Cardiac fibroblast (primary cell): ENCODE measurements at regions not wholly inside any gene's neighbourhood (a gene's known extent, or its start where the extent isn't known, plus 50 kb on each side); places are given as distances from the start of the nearest gene placed in this dataset.

ENCODE experiments used
- DNase-seq, 2 donors: peaks; one replicate each; pipeline versions ENCODE4 v3.0.0 to v3.0.0-alpha.2; 2010; ENCODE audit warnings: low read depth in 2 of 2
- H3K4me3 ChIP-seq, 2 donors: replicated peaks in 1 of 2; 1 replicate in 1 of 2; 2 replicates in 1 of 2; pipeline ENCODE4 v1.5.1; 2011; ENCODE audit warnings: low read depth in 2 of 2, low read length in 2 of 2, mild to moderate bottlenecking in 2 of 2, moderate library complexity in 1 of 2
- TF ChIP-seq, protein P1 (sequence below): IDR thresholded peaks from one replicate; pipeline ENCODE4 v1.5.1; 2011; ENCODE audit warnings: low read depth, mild to moderate bottlenecking, low read length, inconsistent platforms

DNA sequence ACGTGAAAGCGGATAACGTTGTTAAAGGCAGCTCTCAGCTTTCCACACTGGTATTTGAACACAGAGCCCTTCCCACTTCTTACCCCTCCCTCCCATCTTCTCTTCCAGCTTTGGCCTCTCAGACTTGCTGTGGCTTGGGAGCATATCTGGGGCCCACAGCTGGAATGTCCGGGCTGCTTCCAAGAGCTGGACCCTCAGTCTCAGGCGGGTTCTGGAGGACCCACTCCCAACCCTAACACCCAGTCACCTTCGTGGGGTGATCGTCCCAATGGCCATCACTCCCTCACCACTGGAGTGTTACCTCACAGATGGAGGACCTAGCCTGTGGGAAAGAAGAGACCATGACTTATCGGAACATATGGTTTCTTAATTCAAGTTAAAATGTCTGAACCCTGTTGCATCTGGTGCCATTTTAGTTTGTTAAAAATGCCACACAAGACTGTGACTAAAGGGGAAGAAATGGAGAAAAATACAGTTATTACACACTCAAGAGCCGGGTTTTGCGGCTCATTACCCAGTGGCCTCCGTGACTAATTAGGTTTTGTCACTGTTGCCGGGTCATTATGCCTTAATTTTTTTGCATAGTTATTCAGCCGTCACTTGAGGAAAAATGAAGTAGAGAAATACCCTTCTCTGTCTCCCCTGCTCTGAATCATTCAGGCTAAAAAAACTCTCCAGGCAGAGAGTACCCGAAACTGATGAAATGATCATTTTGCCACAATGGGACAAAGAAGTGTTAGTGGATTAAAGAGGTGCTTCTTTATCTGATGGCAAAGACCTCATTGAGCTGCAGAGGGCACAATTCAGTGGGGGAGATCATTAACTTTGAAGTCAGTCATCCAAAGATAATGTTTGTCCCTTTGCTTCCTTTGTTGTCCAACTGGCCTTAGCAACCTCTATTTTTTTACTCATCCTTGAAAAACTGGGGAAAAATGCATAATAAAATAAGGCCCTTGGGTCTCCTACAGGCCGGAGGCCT, 87.2 kb upstream of the HTATIP2 start:
- H3K4me3 ChIP-seq, result no peak overlapping the region
- no peak for DNase-seq
- TF ChIP-seq, protein P1, sequence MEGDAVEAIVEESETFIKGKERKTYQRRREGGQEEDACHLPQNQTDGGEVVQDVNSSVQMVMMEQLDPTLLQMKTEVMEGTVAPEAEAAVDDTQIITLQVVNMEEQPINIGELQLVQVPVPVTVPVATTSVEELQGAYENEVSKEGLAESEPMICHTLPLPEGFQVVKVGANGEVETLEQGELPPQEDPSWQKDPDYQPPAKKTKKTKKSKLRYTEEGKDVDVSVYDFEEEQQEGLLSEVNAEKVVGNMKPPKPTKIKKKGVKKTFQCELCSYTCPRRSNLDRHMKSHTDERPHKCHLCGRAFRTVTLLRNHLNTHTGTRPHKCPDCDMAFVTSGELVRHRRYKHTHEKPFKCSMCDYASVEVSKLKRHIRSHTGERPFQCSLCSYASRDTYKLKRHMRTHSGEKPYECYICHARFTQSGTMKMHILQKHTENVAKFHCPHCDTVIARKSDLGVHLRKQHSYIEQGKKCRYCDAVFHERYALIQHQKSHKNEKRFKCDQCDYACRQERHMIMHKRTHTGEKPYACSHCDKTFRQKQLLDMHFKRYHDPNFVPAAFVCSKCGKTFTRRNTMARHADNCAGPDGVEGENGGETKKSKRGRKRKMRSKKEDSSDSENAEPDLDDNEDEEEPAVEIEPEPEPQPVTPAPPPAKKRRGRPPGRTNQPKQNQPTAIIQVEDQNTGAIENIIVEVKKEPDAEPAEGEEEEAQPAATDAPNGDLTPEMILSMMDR, result no peak

DNA sequence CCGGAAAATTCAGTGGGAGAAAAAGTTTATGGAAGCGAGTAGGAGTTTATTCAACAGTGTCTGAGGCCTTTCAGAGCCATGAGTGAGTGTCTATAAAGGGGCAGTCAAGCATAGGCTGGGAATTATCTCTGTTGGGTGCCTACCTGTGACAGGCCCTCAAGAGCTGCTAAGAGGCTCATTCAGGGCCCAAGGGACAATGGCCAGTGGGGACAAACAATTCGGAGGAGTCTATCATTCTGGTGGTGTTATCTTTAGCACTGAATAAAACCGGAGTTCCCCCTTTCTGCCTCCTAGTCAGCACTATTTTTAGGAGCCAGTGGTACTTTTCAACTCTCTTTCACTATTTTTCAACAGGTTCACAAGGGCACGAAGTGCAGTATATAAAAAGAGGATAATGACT, 89.5 kb upstream of the HTATIP2 start:
- TF ChIP-seq, protein P1, result no peak
- no peak overlapping the region for H3K4me3 ChIP-seq
- DNase-seq, result no peak

GRCh38 chr11:20261526-20261925, 101.3 kb upstream of the DBX1 start:
- H3K4me3 ChIP-seq, result no peak overlapping the region
- TF ChIP-seq, protein P1, result no peak
- peak in 1 of 2 donors; percentile 6 for DNase-seq

GRCh38 chr11:20260307-20260706, 100.0 kb upstream of the DBX1 start:
- no peak for DNase-seq
- TF ChIP-seq, protein P1, result no peak
- H3K4me3 ChIP-seq, result no peak overlapping the region

- no peak overlapping the region for H3K4me3 ChIP-seq
- TF ChIP-seq, protein P1, result no peak
- no peak for DNase-seq
Measured at GRCh38 chr11:20259506-20259905, 99.2 kb upstream of the DBX1 start.

DNA sequence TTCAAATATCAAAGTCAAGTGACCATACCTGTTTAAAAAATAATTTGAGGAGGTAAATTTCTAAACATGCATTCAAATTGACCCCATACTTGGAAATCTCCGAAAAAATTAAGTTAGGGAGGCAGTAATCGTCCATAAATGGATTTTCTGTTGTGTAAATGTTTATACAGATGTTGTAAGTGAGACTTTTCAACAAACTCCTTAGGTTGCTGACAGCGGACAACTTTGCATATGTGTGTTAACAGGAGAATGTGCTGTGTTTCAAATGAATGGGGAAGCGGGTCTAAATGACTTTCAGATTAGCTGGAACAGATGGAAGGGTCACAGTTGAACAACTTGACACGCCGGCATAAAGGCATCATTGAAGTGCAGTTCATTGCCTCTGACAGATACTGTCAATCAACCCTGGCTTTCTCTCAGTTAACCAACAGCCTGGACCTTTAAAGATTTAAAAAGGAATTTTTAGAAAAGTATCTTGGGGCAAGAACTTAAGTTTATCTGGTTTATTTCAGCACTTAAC, 98.2 kb upstream of the DBX1 start:
- DNase-seq, result no peak
- TF ChIP-seq, protein P1, result no peak
- no peak overlapping the region for H3K4me3 ChIP-seq
